ENCODE measurements at regions not wholly inside any gene's neighbourhood (a gene's known extent, or its start where the extent isn't known, plus 50 kb on each side); places are given as distances from the start of the nearest gene placed in this dataset.

GRCh38 chr7:7080802-7081201 lies 101.5 kb upstream of the C1GALT1 start:
- TF ChIP-seq POLR2A (IDR thresholded peaks at IDR 0.05; ENCODE audit: low read length) = no peak
- TF ChIP-seq GATA1 (IDR thresholded peaks at IDR 0.05; ENCODE audit: low read depth, low read length) = no peak
